ENCODE measurements at regions not wholly inside any gene's neighbourhood (a gene's known extent, or its start where the extent isn't known, plus 50 kb on each side); places are given as distances from the start of the nearest gene placed in this dataset.
A peak's percentile ranks its signal among the peaks of the same experiment; 100 is the strongest.

GRCh38 chr12:69141074-69141473 is 98.3 kb upstream of the CPSF6 start:
- peaks cover 12% of the 10 kb centered on the region for H3K36me3 Mint-ChIP-seq
- peaks cover 0 to 27% (median 18%) of the 10 kb centered on the region in 3 donors for H3K9me3 Mint-ChIP-seq
- Histone ChIP-seq H3K9me3 (no peaks in the 10 kb centered on the region), H3K4me1 (ENCODE audit: control insufficient read depth in 1 of 2, extremely low read depth in 1 of 2, insufficient read depth in 2 of 2, low read length in 2 of 2) (no peaks in the 10 kb centered on the region), H3K27me3 (replicated peaks in 1 of 2; ENCODE audit: control insufficient read depth in 2 of 2, extremely low read depth in 1 of 2, insufficient read depth in 2 of 2, low read length in 1 of 2) (no peaks in the 10 kb centered on the region), H3K36me3 (ENCODE audit: control insufficient read depth in 2 of 2, extremely low read depth in 1 of 2, insufficient read depth in 1 of 2, low read length in 1 of 2) (no peaks in the 10 kb centered on the region), H3K27ac (ENCODE audit: low read length) (no peak overlapping the region), H3K4me3 (ENCODE audit: control insufficient read depth in 1 of 2, extremely low read depth in 1 of 2, low read length in 1 of 2) (no peak overlapping the region)
- ChIA-PET CTCF (interaction anchor here (0.5 to 1.4 kb wide), 5 partner anchors 16 to 504 kb away, joined by 3 to 5 read pairs (median 3); no protein-coding TSS in a partner anchor), POLR2A (no interaction called here)
- H3K27ac Mint-ChIP-seq: no peak overlapping the region
- H3K4me3 Mint-ChIP-seq: no peak overlapping the region
- H3K4me1 Mint-ChIP-seq: no peaks in the 10 kb centered on the region
- DNase-seq (no peak), ATAC-seq (replicated peaks in 1 of 4) (no peak)
- WGBS (ENCODE audit: insufficient coverage): no CpG with 5 or more reads among the region's 2 CpGs
- peaks cover 10 to 12% of the 10 kb centered on the region in 2 donors for H3K27me3 Mint-ChIP-seq

DNA sequence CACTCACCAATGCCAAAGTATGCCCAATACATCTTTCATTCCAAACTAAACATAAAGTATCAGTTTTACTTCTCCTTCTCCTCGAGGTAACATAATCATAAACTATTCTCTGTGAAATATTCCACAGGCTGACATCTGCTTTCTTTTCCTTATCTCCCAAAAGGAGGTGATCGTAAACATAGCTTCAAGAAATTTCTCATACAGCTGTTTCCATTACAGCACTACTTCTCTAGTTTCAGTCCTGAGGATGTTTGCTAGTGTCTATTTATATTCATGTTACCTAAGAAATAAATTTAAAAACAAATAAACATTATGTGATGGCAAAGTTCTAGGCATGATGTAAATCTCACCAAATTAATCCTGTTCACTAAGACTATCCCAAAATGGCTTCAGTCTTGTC is 90.1 kb upstream of the CPSF6 start:
- H3K9me3 ChIP-seq: no peaks in the 10 kb centered on the region
- H3K4me3 Mint-ChIP-seq: no peak overlapping the region

GRCh38 chr12:69150083-69150795 is 89.1 kb upstream of the CPSF6 start:
- DNase-seq: no peak
- 100% methylated on average over 1 of the region's 4 CpGs for WGBS (ENCODE audit: insufficient coverage)
- H3K4me1 Mint-ChIP-seq: peaks cover 9 to 15% (median 15%) of the 10 kb centered on the region in 3 donors
- Histone ChIP-seq H3K4me1 (ENCODE audit: control insufficient read depth in 1 of 2, extremely low read depth in 1 of 2, insufficient read depth in 2 of 2, low read length in 2 of 2) (peaks cover 2 to 3% of the 10 kb centered on the region in 2 experiments), H3K9me3 (no peaks in the 10 kb centered on the region), H3K36me3 (ENCODE audit: control insufficient read depth in 2 of 2, extremely low read depth in 1 of 2, insufficient read depth in 1 of 2, low read length in 1 of 2) (no peaks in the 10 kb centered on the region), H3K4me3 (ENCODE audit: control insufficient read depth in 1 of 2, extremely low read depth in 1 of 2, low read length in 1 of 2) (no peak overlapping the region), H3K27me3 (replicated peaks in 1 of 2; ENCODE audit: control insufficient read depth in 2 of 2, extremely low read depth in 1 of 2, insufficient read depth in 2 of 2, low read length in 1 of 2) (no peaks in the 10 kb centered on the region), H3K27ac (ENCODE audit: low read length) (no peak overlapping the region)
- H3K9me3 Mint-ChIP-seq: no peaks in the 10 kb centered on the region
- peaks cover 2% of the 10 kb centered on the region for H3K36me3 Mint-ChIP-seq
- H3K4me3 Mint-ChIP-seq: no peak overlapping the region
- no peak for ATAC-seq (replicated peaks in 1 of 4)
- H3K27ac Mint-ChIP-seq: no peak overlapping the region
- CTCF ChIA-PET: no interaction called here
- POLR2A ChIA-PET: no interaction called here
- H3K27me3 Mint-ChIP-seq: no peaks in the 10 kb centered on the region

More for the DNA sequence above, 90.1 kb upstream of the CPSF6 start:
- POLR2A ChIA-PET: interaction anchor here in 1 of 2 donors (0.8 kb wide), 1 partner anchor 809 kb away, joined by 3 read pairs; no protein-coding TSS in a partner anchor
- Histone ChIP-seq H3K27ac (ENCODE audit: low read length) (no peak overlapping the region), H3K4me1 (ENCODE audit: control insufficient read depth in 1 of 2, extremely low read depth in 1 of 2, insufficient read depth in 2 of 2, low read length in 2 of 2) (peaks cover 2% of the 10 kb centered on the region in 2 experiments), H3K36me3 (ENCODE audit: control insufficient read depth in 2 of 2, extremely low read depth in 1 of 2, insufficient read depth in 1 of 2, low read length in 1 of 2) (no peaks in the 10 kb centered on the region), H3K4me3 (ENCODE audit: control insufficient read depth in 1 of 2, extremely low read depth in 1 of 2, low read length in 1 of 2) (no peak overlapping the region), H3K27me3 (replicated peaks in 1 of 2; ENCODE audit: control insufficient read depth in 2 of 2, extremely low read depth in 1 of 2, insufficient read depth in 2 of 2, low read length in 1 of 2) (no peaks in the 10 kb centered on the region)
- no peak for DNase-seq
- Mint-ChIP-seq H3K27me3 (no peaks in the 10 kb centered on the region), H3K27ac (no peak overlapping the region), H3K9me3 (no peaks in the 10 kb centered on the region), H3K36me3 (peaks cover 2% of the 10 kb centered on the region), H3K4me1 (peaks cover 4 to 9% (median 7%) of the 10 kb centered on the region in 3 donors)
- CTCF ChIA-PET: no interaction called here
- no peak for ATAC-seq (replicated peaks in 1 of 4)
- 57% methylated on average over 1 of the region's 2 CpGs for WGBS (ENCODE audit: insufficient coverage)

- CTCF ChIA-PET: no interaction called here
- H3K4me3 Mint-ChIP-seq: no peak overlapping the region
- Histone ChIP-seq H3K9me3 (no peaks in the 10 kb centered on the region), H3K36me3 (ENCODE audit: control insufficient read depth in 2 of 2, extremely low read depth in 1 of 2, insufficient read depth in 1 of 2, low read length in 1 of 2) (no peaks in the 10 kb centered on the region), H3K4me1 (ENCODE audit: control insufficient read depth in 1 of 2, extremely low read depth in 1 of 2, insufficient read depth in 2 of 2, low read length in 2 of 2) (peaks cover 2 to 3% of the 10 kb centered on the region in 2 experiments), H3K4me3 (ENCODE audit: control insufficient read depth in 1 of 2, extremely low read depth in 1 of 2, low read length in 1 of 2) (no peak overlapping the region), H3K27ac (ENCODE audit: low read length) (no peak overlapping the region), H3K27me3 (replicated peaks in 1 of 2; ENCODE audit: control insufficient read depth in 2 of 2, extremely low read depth in 1 of 2, insufficient read depth in 2 of 2, low read length in 1 of 2) (no peaks in the 10 kb centered on the region)
- no peak overlapping the region for H3K27ac Mint-ChIP-seq
- peaks cover 2% of the 10 kb centered on the region for H3K36me3 Mint-ChIP-seq
- ATAC-seq (replicated peaks in 1 of 4) (no peak), DNase-seq (no peak)
- WGBS (ENCODE audit: insufficient coverage): no CpG with 5 or more reads among the region's 2 CpGs
- no peaks in the 10 kb centered on the region for H3K27me3 Mint-ChIP-seq
- peaks cover 9 to 15% (median 15%) of the 10 kb centered on the region in 3 donors for H3K4me1 Mint-ChIP-seq
- no peaks in the 10 kb centered on the region for H3K9me3 Mint-ChIP-seq
- POLR2A ChIA-PET: no interaction called here
Observed at GRCh38 chr12:69150796-69151127, 88.6 kb upstream of the CPSF6 start.

DNA sequence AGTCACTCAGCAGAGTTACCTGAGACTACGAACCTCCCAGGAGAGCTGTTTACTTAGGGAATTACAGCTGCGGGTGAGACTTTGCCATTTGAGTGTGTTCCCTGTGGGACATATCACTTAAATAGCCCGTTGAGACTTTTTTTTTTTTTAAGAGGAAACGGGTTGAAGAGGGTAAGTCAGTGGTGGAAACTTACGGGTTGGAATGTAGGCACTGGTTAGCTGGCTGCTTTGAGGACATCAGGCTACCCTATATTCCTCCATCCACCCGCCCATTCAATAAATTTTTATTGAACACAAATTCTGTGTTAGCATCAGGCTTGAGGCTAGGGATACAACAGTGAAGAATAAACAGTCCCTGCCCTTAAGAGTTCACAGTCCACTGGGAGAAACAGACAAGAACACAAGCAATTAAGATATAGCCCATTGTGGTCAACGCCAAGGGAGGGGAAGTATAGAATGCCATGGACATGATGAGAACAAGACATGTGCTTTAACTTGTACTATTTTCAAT is 88.1 kb upstream of the CPSF6 start:
- Histone ChIP-seq H3K36me3 (ENCODE audit: control insufficient read depth in 2 of 2, extremely low read depth in 1 of 2, insufficient read depth in 1 of 2, low read length in 1 of 2) (no peaks in the 10 kb centered on the region), H3K4me1 (ENCODE audit: control insufficient read depth in 1 of 2, extremely low read depth in 1 of 2, insufficient read depth in 2 of 2, low read length in 2 of 2) (peaks cover 2 to 3% of the 10 kb centered on the region in 2 experiments), H3K27me3 (replicated peaks in 1 of 2; ENCODE audit: control insufficient read depth in 2 of 2, extremely low read depth in 1 of 2, insufficient read depth in 2 of 2, low read length in 1 of 2) (no peaks in the 10 kb centered on the region), H3K27ac (ENCODE audit: low read length) (no peak overlapping the region), H3K9me3 (no peaks in the 10 kb centered on the region), H3K4me3 (ENCODE audit: control insufficient read depth in 1 of 2, extremely low read depth in 1 of 2, low read length in 1 of 2) (no peak overlapping the region)
- no peak for DNase-seq
- ChIA-PET POLR2A (no interaction called here), CTCF (interaction anchor here (0.6 to 1.8 kb wide), 2 partner anchors 103 to 461 kb away, joined by 3 to 8 read pairs; no protein-coding TSS in a partner anchor)
- H3K27ac Mint-ChIP-seq: no peak overlapping the region
- H3K27me3 Mint-ChIP-seq: no peaks in the 10 kb centered on the region
- no peak for ATAC-seq (replicated peaks in 1 of 4)
- H3K9me3 Mint-ChIP-seq: no peaks in the 10 kb centered on the region
- H3K36me3 Mint-ChIP-seq: peaks cover 2% of the 10 kb centered on the region
- peaks cover 9 to 15% (median 15%) of the 10 kb centered on the region in 3 donors for H3K4me1 Mint-ChIP-seq
- 100% methylated on average over 1 of the region's 7 CpGs for WGBS (ENCODE audit: insufficient coverage)
- H3K4me3 Mint-ChIP-seq: no peak overlapping the region

DNA sequence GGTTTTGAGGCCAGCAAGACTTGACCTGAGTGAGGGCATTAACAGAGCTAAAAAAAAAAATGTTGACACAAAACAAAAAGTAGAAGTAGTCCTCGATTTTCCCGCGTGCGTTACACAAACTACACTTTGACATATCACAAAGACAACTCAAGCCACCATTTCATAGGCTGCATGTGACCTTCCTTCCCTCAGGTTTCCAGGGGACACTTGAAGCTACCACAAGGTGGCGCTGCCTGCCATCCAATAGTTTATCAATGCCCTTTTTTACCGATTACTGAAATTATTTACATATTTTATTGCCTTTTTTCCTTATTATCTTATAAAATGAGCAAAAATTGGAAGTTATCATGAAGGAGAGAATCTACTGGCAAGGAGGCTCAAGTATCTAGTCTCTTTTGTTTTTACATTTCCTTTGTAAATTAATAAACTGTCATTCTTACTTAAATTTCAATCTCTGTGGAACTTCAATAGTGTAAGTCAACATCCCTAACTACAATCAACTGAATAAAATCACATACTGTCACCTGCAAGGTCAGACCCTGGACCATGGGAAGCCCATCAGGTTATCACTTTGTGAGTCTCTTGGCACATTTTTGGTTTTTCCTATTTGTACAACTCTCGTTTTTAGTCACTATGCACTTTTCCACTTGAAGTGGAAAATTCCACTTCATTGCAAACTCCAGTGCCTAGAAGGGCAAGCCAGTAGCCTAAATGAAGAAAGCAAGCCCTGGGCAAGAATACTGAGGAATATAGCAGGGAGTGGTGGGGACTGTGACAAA is 84.6 kb upstream of the CPSF6 start:
- POLR2A ChIA-PET: interaction anchor here (0.6 kb wide), 3 partner anchors 90 to 476 kb away, joined by 3 to 5 read pairs (median 5); no protein-coding TSS in a partner anchor
- H3K9me3 ChIP-seq: no peaks in the 10 kb centered on the region
- H3K4me1 Mint-ChIP-seq: peaks cover 17 to 30% (median 25%) of the 10 kb centered on the region in 3 donors
- H3K36me3 Mint-ChIP-seq: peaks cover 2% of the 10 kb centered on the region
- no peaks in the 10 kb centered on the region for H3K27me3 Mint-ChIP-seq
- DNase-seq (peak; percentile 36 to 90 (median 73)), ATAC-seq (replicated peaks in 1 of 4) (peak in 3 of 4 experiments; percentile 49 to 74 (median 55))
- 4% methylated on average over 4 of the region's 7 CpGs for WGBS (ENCODE audit: insufficient coverage)
- H3K4me3 ChIP-seq (ENCODE audit: control insufficient read depth in 1 of 2, extremely low read depth in 1 of 2, low read length in 1 of 2): no peak overlapping the region
- no peaks in the 10 kb centered on the region for H3K9me3 Mint-ChIP-seq
- H3K4me3 Mint-ChIP-seq: no peak overlapping the region
- H3K27ac ChIP-seq (ENCODE audit: low read length): no peak overlapping the region
- H3K4me1 ChIP-seq (ENCODE audit: control insufficient read depth in 1 of 2, extremely low read depth in 1 of 2, insufficient read depth in 2 of 2, low read length in 2 of 2): peaks cover 2 to 13% of the 10 kb centered on the region in 2 experiments
- CTCF ChIA-PET: interaction anchor here (0.5 to 8.2 kb wide), 26 partner anchors 10 to 1886 kb away, joined by 3 to 104 read pairs (median 4); partner anchors contain the start of gene CAND1 (in 1 of the 2)
- no peaks in the 10 kb centered on the region for H3K36me3 ChIP-seq (ENCODE audit: control insufficient read depth in 2 of 2, extremely low read depth in 1 of 2, insufficient read depth in 1 of 2, low read length in 1 of 2)
- H3K27me3 ChIP-seq (replicated peaks in 1 of 2; ENCODE audit: control insufficient read depth in 2 of 2, extremely low read depth in 1 of 2, insufficient read depth in 2 of 2, low read length in 1 of 2): no peaks in the 10 kb centered on the region
- no peak overlapping the region for H3K27ac Mint-ChIP-seq

All from T-cell (primary cell).